Astrocyte (in vitro differentiated cells and primary cell): ENCODE measurements at regions not wholly inside any gene's neighbourhood (a gene's known extent, or its start where the extent isn't known, plus 50 kb on each side); places are given as distances from the start of the nearest gene placed in this dataset.

ENCODE experiments used
- EZH2 ChIP-seq: IDR thresholded peaks from 2 replicates; pipeline ENCODE4 v1.6.1; 2012; ENCODE audit warnings: mild to moderate bottlenecking, low read length, inconsistent platforms; ENCODE audit not compliant: insufficient read depth
- TF ChIP-seq, protein P1 (sequence below): IDR thresholded peaks from 2 replicates; pipeline ENCODE4 v1.5.1; 2011; ENCODE audit warnings: low read depth, mild to moderate bottlenecking, inconsistent platforms, low read length, moderate library complexity; ENCODE audit not compliant: insufficient read depth

DNA sequence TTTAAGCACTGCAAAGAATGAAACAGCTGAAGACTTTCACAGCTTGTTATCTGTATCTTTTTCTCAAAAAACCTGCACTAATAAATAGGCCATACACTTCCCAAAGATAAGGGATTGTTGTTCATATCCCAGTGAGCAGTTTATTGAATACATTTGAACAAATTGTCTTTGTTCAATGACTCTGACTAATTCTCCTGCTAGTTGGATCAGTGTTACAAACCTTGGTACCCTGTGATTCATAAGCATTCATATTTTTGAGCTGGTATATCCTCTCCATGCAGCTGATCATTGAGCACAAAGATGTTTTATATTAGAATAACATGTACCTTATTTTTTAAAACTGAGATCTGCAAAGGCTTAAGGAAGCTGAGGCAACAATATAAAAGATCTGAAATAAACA lies 58.9 kb upstream of the FSCB start:
- TF ChIP-seq, protein P1, sequence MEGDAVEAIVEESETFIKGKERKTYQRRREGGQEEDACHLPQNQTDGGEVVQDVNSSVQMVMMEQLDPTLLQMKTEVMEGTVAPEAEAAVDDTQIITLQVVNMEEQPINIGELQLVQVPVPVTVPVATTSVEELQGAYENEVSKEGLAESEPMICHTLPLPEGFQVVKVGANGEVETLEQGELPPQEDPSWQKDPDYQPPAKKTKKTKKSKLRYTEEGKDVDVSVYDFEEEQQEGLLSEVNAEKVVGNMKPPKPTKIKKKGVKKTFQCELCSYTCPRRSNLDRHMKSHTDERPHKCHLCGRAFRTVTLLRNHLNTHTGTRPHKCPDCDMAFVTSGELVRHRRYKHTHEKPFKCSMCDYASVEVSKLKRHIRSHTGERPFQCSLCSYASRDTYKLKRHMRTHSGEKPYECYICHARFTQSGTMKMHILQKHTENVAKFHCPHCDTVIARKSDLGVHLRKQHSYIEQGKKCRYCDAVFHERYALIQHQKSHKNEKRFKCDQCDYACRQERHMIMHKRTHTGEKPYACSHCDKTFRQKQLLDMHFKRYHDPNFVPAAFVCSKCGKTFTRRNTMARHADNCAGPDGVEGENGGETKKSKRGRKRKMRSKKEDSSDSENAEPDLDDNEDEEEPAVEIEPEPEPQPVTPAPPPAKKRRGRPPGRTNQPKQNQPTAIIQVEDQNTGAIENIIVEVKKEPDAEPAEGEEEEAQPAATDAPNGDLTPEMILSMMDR: no peak
- TF ChIP-seq EZH2: no peak
